ENCODE measurements at regions not wholly inside any gene's neighbourhood (a gene's known extent, or its start where the extent isn't known, plus 50 kb on each side); places are given as distances from the start of the nearest gene placed in this dataset.

DNA sequence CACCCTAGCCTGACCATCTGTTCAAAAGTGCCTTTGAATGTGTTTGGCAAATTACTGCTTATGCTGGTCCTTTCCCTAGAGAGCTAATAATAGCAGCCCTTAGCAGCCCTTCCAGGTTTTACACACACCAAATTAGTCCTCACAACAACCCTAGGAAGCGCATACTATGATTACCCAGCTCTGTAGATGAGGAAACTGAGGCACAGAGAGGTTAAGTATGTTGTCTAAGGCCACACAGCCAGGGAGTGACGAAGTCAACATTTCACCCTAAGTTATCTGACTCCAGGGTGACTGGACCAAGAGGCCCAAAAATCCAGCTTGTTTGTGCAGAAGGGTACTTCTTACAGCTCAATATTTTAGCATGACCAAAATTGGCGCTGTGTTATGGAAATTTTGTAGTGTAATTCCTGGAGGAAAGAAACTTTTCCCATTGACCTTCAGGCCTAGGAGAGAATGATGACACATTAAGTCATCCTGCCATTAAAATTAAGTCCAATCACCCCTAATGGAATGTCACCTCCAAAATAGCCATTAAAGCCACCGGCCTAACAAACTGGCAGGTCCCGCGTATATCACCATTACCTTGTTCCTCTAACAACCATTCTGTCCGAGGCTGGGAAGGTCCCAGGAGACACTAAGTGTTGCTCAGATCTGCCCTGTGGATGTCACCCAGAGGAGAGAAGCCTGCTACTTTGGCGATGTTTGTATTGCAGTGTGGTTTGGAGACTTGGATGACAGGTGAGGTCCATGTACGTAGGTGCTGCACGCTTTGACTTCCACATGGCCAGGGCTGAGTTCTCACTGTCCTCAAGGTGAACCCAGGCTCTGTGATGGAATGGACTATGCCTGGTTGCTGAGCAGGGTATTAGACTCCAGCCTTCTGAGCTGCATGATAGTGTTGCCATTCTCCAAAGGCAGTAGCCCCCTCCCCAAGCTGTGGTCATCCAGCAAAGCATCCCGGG, 258.3 kb downstream of the TOMM20 start:
- WGBS (ENCODE audit: insufficient coverage) = 96% methylated on average over 11 of the region's 11 CpGs
- Mint-ChIP-seq H3K9me3 (no peaks in the 10 kb centered on the region), H3K27me3 (ENCODE audit: low read depth in 2 of 2) (peaks cover 0 to 4% of the 10 kb centered on the region in 2 donors), H3K4me1 (peaks cover 19 to 23% of the 10 kb centered on the region in 2 donors), H3K4me3 (no peak overlapping the region), H3K27ac (peak overlapping the region in 1 of 2 donors; percentile 41), H3K36me3 (no peaks in the 10 kb centered on the region)
- no peaks in the 10 kb centered on the region for H3K9me3 ChIP-seq (ENCODE audit: control insufficient read depth, insufficient read depth, low read length)
- TF ChIP-seq, protein P1, sequence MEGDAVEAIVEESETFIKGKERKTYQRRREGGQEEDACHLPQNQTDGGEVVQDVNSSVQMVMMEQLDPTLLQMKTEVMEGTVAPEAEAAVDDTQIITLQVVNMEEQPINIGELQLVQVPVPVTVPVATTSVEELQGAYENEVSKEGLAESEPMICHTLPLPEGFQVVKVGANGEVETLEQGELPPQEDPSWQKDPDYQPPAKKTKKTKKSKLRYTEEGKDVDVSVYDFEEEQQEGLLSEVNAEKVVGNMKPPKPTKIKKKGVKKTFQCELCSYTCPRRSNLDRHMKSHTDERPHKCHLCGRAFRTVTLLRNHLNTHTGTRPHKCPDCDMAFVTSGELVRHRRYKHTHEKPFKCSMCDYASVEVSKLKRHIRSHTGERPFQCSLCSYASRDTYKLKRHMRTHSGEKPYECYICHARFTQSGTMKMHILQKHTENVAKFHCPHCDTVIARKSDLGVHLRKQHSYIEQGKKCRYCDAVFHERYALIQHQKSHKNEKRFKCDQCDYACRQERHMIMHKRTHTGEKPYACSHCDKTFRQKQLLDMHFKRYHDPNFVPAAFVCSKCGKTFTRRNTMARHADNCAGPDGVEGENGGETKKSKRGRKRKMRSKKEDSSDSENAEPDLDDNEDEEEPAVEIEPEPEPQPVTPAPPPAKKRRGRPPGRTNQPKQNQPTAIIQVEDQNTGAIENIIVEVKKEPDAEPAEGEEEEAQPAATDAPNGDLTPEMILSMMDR (IDR thresholded peaks at IDR 0.05) = no peak
- peaks cover 24% of the 10 kb centered on the region for H3K4me1 ChIP-seq (ENCODE audit: control insufficient read depth, insufficient read depth, low read length)
- H3K4me3 ChIP-seq (ENCODE audit: low read length) = no peak overlapping the region
- intact Hi-C loops (cut with micrococcal nuclease) = no loop called here
- DNase-seq (no peak), ATAC-seq (no peak)
- no peaks in the 10 kb centered on the region for H3K27me3 ChIP-seq (ENCODE audit: control insufficient read depth, insufficient read depth, low read length)
- H3K27ac ChIP-seq (ENCODE audit: low read length) = no peak overlapping the region
- H3K36me3 ChIP-seq (ENCODE audit: control insufficient read depth, insufficient read depth, low read length) = no peaks in the 10 kb centered on the region

DNA sequence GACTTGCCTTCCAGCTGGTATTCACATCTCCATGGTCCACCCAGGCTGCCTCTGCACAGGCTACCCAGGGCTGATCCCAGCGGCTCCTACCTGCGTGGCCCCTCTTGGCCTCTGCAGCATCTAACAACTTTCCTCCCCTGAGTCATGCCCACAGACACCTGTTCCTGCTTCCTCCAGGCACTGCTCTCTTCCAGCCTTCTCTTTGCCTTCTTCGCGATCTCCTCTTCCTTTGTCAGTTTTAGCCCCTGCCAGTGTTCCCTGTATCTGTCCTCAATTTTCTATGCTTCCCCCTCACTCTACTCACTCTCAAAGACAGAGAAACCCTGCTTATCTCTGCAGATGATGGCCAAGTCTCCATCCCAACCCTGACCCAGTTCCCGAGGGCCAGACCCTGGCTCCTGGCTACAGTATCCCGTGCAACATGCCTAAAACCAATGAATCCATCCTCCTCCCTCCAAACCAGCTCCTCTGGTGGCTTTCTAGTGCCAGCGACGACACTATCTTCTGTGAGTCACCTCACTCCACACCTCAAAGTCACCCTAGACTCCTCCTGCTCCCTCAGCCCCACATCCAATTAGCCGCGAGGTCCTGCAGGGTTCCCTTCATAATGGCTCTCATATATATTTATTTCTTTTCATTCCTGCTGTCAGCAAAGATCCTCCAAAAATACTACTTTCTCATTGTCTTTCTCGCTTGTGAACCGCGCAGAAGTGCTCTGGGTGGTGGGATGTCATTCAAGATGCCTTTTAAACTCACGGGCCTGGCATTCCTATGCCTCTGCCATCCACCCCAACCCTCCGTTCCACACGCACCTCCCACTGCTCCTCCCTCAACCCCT, 259.2 kb downstream of the TOMM20 start:
- Mint-ChIP-seq H3K36me3 (no peaks in the 10 kb centered on the region), H3K4me3 (peak overlapping the region; percentile 25), H3K27me3 (ENCODE audit: low read depth in 2 of 2) (peaks cover 0 to 7% of the 10 kb centered on the region in 2 donors), H3K27ac (peak overlapping the region in 1 of 2 donors; percentile 41), H3K4me1 (peaks cover 19 to 23% of the 10 kb centered on the region in 2 donors), H3K9me3 (no peaks in the 10 kb centered on the region)
- no peak overlapping the region for H3K4me3 ChIP-seq (ENCODE audit: low read length)
- H3K36me3 ChIP-seq (ENCODE audit: control insufficient read depth, insufficient read depth, low read length) = no peaks in the 10 kb centered on the region
- H3K27ac ChIP-seq (ENCODE audit: low read length) = no peak overlapping the region
- ATAC-seq = no peak
- H3K9me3 ChIP-seq (ENCODE audit: control insufficient read depth, insufficient read depth, low read length) = no peaks in the 10 kb centered on the region
- DNase-seq = no peak
- H3K4me1 ChIP-seq (ENCODE audit: control insufficient read depth, insufficient read depth, low read length) = peaks cover 24% of the 10 kb centered on the region
- 92% methylated on average over 16 of the region's 16 CpGs for WGBS (ENCODE audit: insufficient coverage)
- intact Hi-C loops (cut with micrococcal nuclease) = loop anchor here (10.0 kb wide), 2 partner anchors 95 to 255 kb away; partner anchors contain the start of gene IRF2BP2
- TF ChIP-seq, protein P1 (IDR thresholded peaks at IDR 0.05) = no peak
- H3K27me3 ChIP-seq (ENCODE audit: control insufficient read depth, insufficient read depth, low read length) = no peaks in the 10 kb centered on the region

DNA sequence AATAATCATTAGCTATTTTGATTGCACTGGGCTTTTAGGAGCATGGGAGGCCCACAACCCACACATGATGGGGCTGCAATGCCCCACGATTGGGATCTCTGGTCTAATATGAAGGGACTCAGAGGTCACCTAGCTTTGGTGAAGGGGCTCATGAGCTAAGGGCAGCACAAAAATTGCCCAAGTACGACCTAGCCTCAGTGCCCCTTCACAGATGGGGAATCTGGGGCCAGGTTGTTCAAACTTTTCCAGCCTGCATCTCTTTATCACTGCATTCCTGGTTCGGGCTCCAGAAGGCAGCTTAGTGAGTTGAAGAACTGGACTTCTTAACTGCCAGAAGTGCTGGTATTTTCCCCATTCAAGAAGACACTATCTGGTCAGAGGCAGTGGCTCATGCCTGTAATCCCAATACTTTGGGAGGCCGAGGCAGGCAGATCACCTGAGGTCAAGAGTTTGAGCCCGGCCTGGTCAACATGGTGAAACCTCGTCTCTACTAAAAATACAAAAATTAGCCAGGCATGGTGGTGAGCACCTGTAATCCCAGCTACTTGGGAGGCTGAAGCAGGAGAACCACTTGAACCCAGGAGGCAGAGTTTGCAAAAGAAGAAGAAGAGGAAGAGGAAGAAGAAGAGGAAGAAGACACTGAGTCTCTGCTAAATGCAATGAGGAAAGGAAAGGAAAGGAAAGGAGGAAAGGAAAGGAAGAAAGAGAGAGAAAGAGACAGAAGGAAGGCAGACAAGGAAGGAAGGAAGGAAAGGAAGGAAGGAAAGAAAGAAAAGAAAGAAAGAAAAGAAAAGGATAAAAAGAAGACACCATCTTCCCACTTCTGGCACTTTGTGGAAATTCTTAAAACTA, 258.5 kb upstream of the IRF2BP2 start:
- DNase-seq = no peak
- Mint-ChIP-seq H3K27me3 (ENCODE audit: low read depth in 2 of 2) (peaks cover 3 to 7% of the 10 kb centered on the region in 2 donors), H3K9me3 (no peaks in the 10 kb centered on the region), H3K4me3 (no peak overlapping the region), H3K27ac (no peak overlapping the region), H3K36me3 (no peaks in the 10 kb centered on the region), H3K4me1 (peaks cover 19 to 23% of the 10 kb centered on the region in 2 donors)
- ATAC-seq = no peak
- H3K4me3 ChIP-seq (ENCODE audit: low read length) = no peak overlapping the region
- intact Hi-C loops (cut with micrococcal nuclease) = loop anchor here (10.0 kb wide), 2 partner anchors 94 to 254 kb away; partner anchors contain the start of gene IRF2BP2
- TF ChIP-seq, protein P1 (IDR thresholded peaks at IDR 0.05) = no peak
- H3K27ac ChIP-seq (ENCODE audit: low read length) = no peak overlapping the region
- H3K27me3 ChIP-seq (ENCODE audit: control insufficient read depth, insufficient read depth, low read length) = no peaks in the 10 kb centered on the region
- H3K9me3 ChIP-seq (ENCODE audit: control insufficient read depth, insufficient read depth, low read length) = no peaks in the 10 kb centered on the region
- H3K4me1 ChIP-seq (ENCODE audit: control insufficient read depth, insufficient read depth, low read length) = peaks cover 24% of the 10 kb centered on the region
- H3K36me3 ChIP-seq (ENCODE audit: control insufficient read depth, insufficient read depth, low read length) = no peaks in the 10 kb centered on the region
- WGBS (ENCODE audit: insufficient coverage) = 93% methylated on average over 6 of the region's 6 CpGs
